ENCODE measurements at regions not wholly inside any gene's neighbourhood (a gene's known extent, or its start where the extent isn't known, plus 50 kb on each side); places are given as distances from the start of the nearest gene placed in this dataset.

DNA sequence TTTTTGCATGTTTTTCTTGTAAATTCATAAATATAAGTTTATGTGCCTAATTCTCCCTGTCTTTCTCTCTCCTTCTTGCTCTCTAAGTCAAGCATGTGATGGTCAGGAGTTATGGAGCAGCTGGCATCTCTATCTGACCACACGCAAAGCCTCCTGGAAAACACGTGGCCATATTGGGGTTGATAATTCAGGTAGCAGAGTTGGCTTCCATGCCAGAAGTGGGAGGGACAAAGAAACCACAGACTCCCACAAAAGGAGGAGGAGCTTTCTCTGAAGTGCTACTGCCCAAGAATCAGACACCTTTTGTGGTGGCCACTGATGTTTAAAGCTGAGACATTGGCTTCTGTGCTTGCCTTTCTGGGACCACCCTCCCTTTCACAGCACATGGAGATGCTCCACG, 517.6 kb upstream of the TMEM132C start:
- no peak for DNase-seq (ENCODE audit: low read depth)

DNA sequence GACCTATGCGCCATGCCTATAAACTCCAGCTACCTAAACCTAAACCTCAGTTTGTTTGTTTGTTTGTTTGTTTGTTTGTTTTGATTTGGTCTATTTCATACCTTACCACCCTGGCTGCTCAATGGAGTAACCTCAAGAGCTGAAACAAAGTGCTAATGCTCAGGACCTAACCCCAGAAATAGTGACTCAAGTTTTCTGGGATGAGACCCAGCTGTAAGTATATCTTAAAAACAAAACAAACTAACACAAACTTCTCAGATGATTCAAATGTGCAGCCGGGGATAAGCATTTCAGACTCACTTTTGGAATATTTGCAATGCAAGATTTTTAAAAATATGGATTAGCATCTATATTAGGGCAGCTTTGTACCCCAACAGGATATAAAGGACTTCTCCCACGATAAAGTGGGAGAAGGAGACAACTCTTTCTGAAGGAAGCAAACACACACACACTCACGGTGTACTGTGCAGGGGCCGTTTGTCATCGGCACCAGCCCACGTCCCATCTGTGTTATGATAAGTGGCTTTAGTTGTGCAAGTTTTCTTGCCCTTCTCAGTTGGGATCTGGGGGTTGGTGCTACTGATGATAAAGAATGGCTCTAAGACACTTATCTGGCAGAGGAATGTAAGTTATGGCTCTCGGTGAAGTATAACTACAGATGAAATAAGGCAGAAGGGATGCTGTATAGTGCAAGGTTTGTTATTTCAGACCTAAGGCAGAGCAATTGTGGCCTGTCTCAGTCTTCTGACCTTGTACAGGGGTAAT, 516.7 kb upstream of the TMEM132C start:
- no peak for DNase-seq (ENCODE audit: low read depth)

GRCh38 chr12:127752802-127753201, 514.2 kb upstream of the TMEM132C start:
- no peak for DNase-seq (ENCODE audit: low read depth)

- DNase-seq (ENCODE audit: low read depth): no peak
These were observed 506.6 kb upstream of the TMEM132C start for GRCh38 chr12:127760357-127760756.

- no peak for DNase-seq (ENCODE audit: low read depth)
These were observed 506.0 kb upstream of the TMEM132C start for GRCh38 chr12:127760996-127761395.

DNA sequence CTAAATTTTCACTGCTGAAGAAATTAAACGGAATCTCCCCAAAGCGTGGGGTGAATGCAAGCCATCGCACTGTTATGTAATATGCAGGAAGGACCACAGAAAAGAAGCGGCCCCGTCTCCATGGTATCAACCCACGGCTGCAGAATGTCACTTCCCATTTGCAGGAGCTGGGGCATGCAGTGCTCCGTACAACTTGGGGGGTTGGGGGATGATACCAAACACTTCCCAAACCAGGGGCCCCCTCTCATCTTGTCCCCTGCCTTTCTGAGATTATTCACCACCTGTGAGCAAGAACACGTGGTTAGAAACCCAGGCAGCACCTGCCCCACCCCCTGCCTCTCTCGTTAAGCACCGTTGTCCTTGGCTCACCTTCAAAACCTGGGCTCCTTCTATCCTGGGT, 505.1 kb upstream of the TMEM132C start:
- no peak for DNase-seq (ENCODE audit: low read depth)

DNA sequence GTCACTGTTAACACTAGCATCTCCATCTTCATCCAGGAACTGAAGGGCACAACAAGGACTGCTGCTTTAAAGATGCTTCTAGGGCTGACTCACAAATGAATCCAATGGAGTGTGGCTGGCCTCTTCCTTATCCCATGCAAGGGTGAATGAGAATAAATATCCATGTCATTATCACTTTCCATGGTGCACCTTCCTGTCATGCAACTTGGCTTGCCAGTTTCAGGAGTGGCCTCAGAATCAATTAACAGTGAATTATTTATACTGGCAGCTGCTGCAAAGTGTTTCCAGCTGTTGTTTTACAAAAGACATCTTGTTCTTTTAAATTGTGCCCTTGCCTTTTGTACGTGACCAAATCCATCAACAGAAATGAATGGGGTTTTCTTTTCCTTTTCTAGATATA, 499.3 kb upstream of the TMEM132C start:
- DNase-seq (ENCODE audit: low read depth): no peak

DNA sequence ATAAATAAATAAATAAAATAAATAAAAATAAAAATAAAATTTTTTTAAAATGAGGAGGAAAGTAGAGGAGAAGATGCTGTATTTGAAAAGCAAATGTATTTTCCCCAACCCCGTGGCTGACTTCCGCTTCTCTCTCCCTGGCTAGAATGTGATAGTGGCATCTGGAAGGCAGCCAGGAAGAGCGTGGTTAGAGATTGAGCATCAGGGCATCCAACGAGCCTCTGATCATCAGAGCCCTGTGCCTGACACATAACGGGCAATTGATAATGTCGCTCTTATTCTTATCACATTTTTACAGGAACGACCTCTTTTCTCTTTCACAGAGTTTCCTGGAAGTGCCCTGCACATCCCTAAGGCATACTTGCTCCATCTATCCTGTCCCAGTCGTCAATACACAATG, 496.9 kb upstream of the TMEM132C start:
- DNase-seq (ENCODE audit: low read depth): no peak

- DNase-seq (ENCODE audit: low read depth): no peak
These were observed 495.4 kb upstream of the TMEM132C start for GRCh38 chr12:127771546-127771945.

DNA sequence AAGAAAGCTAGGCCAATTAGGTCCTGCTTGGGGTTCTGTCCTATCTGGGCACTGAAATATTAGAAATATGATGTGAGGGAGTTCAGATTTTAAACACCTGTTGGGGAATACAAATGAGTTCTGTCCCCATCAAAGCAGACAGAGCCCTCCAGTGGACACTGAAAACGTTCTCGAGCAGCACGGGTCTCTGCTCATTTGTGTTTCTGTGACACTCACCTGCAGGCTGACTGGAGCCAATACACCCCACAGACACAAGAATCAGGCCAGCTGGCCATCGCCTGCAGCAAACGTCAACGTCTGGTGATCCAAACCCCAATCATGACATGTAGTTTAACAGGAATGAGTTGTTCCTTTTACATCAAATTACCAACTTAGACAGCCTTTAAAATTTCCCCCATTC, 493.4 kb upstream of the TMEM132C start:
- no peak for DNase-seq (ENCODE audit: low read depth)

- no peak for DNase-seq (ENCODE audit: low read depth)
These were observed 492.1 kb upstream of the TMEM132C start for GRCh38 chr12:127774828-127775227.

- no peak for DNase-seq (ENCODE audit: low read depth)
These were observed 487.5 kb upstream of the TMEM132C start for GRCh38 chr12:127779301-127780045.

- DNase-seq (ENCODE audit: low read depth): no peak
These were observed 486.1 kb upstream of the TMEM132C start for GRCh38 chr12:127780881-127781280.

- no peak for DNase-seq (ENCODE audit: low read depth)
These were observed 485.6 kb upstream of the TMEM132C start for GRCh38 chr12:127781336-127781735.

DNA sequence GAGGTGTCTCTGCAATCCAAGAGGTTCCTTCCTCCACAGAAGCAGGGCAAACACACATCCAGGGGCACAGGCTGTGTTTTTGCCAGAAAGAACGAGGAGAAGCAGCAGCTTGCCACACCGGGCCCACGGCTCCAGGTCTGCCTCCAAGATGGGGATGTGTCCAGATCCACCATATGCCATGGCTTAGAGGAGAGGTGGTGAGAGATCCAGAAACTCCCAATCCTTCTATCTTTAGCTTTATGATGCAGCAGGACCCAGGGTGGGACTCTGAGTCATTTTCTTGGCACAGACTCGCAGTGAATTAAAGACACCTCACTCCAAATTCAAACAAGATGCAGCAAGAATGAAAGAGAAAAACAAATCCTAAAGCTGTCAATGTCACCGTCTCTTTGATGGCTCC, 481.4 kb upstream of the TMEM132C start:
- no peak for DNase-seq (ENCODE audit: low read depth)

DNA sequence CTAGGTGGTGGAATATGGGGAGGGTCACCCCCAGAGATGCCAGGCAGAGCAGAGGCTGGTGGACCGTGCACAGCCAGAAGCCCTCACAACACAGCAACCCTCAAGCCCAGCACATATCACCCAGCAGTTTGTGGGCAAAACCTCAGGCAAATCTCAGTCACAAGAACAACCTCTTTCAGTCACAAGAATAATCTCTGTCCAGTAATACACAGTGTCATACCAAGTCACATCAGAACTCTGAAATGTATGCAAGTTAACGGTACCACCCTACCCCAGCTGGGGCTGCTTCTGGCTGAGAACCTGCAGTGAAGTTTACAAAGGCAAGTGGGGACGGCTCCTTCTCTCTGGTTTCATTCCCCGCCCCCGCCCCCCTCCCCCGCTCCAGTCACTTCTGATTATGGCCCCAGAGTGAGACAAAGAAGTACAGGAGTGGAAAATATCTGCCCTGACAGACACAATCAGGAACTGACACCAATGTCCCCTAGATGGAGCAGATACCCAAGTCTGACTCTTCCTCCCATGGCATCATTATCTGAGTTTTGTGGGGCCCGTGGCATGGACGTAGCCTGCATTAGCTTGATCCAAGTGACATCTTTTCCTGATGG, 480.9 kb upstream of the TMEM132C start:
- no peak for DNase-seq (ENCODE audit: low read depth)

GRCh38 chr12:127787544-127787943, 479.4 kb upstream of the TMEM132C start:
- DNase-seq (ENCODE audit: low read depth): no peak

GRCh38 chr12:127790376-127790775, 476.6 kb upstream of the TMEM132C start:
- no peak for DNase-seq (ENCODE audit: low read depth)

DNA sequence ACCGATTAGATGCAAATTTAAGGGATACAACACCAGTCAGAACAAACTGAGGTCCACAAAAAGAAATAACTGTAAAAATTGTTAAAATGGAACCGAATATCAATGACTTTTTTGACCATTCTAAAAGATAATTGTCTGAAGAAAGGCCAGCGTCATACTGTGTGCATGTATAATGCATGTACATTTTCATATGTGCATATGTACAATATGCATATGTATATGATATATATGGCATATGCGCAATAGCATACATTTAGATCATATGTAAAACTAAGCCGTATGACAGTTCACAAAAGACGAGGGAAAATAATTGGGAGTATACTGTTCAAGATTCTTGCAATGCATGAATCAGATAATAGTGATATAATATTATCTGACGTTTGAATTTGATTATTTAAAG, 475.8 kb upstream of the TMEM132C start:
- no peak for DNase-seq (ENCODE audit: low read depth)

DNA sequence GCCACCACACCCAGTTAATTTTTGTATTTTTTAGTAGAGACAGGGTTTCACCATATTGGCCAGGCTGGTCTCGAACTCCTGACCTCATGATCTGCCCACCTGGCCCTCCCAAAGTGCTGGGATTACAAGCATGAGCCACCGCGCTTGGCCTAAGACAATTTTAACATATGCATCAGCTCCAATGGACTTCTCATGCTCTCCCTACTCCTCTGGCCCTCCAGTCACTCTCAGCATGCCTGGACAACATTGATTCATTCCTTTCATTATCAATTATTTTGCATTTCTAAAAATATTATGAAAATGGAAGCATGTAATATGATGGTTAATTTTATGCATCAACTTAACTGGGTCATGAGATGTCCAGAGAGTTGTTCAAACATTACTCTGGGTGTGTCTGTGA, 469.1 kb upstream of the TMEM132C start:
- no peak for DNase-seq (ENCODE audit: low read depth)

- no peak for DNase-seq (ENCODE audit: low read depth)
These were observed 464.7 kb upstream of the TMEM132C start for GRCh38 chr12:127802271-127802670.

GRCh38 chr12:127803545-127803944, 463.4 kb upstream of the TMEM132C start:
- no peak for DNase-seq (ENCODE audit: low read depth)

GRCh38 chr12:127809275-127809674, 457.7 kb upstream of the TMEM132C start:
- DNase-seq (ENCODE audit: low read depth): no peak

Measured in activated T-cell treated with anti-CD3 and anti-CD28 coated beads for 1 hour (primary cell).